ENCODE measurements at regions not wholly inside any gene's neighbourhood (a gene's known extent, or its start where the extent isn't known, plus 50 kb on each side); places are given as distances from the start of the nearest gene placed in this dataset.

DNA sequence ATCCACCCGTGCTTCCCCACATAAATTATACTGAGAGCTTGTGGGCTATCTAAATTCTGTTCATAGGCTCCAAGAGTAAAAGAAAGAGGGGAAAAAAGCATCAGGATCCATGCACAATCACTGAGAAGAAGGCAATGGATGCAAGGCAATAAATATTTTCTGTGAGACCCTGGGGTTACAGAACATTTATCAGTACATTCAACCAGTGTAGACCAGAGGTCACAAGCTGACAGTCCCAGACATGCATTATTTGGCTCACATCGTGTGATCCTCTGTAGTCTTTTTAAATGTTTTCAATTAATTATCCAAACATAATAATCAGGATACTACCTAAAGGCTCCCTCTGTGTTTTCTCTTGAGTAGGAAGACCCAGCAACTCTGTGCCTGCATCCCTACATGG lies 267.9 kb upstream of the CAND1 start:
- intact Hi-C loops (cut with DNase I), result no loop called here
- no peak for DNase-seq

GRCh38 chr12:67002720-67003119 lies 266.4 kb upstream of the CAND1 start:
- intact Hi-C loops (cut with DNase I), result no loop called here

GRCh38 chr12:67006610-67007009 lies 262.5 kb upstream of the CAND1 start:
- intact Hi-C loops (cut with DNase I), result no loop called here

More at GRCh38 chr12:67002720-67003119, 266.4 kb upstream of the CAND1 start:
- DNase-seq, result no peak

GRCh38 chr12:67014642-67015041 lies 254.5 kb upstream of the CAND1 start:
- DNase-seq, result no peak
- intact Hi-C loops (cut with DNase I), result no loop called here

More at GRCh38 chr12:67006610-67007009, 262.5 kb upstream of the CAND1 start:
- no peak for DNase-seq

DNA sequence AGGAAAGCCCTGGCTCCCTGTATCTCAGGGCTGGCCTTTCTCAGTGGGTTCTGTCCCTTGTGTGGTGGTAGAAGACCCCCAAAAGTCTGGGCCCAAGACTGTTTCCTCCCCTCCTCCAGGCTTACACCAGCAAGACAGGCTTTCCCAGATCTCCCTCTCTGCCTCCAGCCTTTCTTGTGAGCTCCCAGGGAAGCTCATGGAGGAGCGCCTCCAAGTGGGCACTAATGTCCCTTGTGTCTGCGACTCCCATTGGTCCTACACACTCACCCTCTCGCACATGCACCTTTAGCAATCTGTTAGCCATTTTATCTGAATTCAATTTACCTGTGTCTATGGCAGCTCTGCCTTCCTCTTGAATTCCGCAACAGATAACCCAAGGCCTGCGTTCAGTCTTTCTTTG lies 251.1 kb upstream of the CAND1 start:
- intact Hi-C loops (cut with DNase I), result no loop called here
- no peak for DNase-seq

GRCh38 chr12:67019070-67019469 lies 250.1 kb upstream of the CAND1 start:
- intact Hi-C loops (cut with DNase I), result no loop called here
- peak in 1 of 42 donors; percentile 11 for DNase-seq

GRCh38 chr12:67025543-67026114 lies 243.5 kb upstream of the CAND1 start:
- intact Hi-C loops (cut with DNase I), result no loop called here

DNA sequence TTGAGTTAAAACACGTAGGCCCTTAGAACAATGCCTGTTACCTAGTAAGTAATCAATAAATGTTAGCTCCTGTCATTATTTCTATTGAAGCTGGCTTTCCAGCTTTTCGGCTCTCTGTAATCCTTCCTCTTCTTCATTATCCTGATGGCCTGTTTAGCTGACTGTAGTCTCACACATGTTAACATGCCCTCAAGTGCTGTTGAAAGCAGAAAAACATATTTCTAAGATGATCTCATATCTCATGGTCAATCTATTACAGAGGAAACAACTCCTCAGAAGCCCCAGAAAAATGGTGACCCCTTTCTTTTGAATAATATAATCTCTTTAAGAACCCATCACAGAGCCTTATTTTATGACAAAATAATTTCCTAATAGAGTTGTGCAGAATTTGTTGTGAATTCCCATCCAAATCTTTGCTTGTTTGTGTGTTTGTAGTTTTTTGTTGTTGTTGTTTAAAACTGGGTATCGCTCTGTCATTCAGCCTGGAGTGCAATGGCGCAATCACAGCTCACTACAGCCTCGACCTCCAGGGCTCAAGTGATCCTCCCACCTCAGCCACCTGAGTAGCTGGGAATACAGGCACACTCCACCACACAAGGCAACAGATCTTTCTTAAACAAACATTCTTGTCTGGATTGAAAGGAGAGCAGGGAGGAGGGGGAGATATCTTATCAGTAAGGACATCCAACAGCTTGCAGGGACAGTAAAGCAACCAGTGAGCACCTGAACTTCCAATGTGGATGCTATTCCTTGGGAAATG lies 242.5 kb upstream of the CAND1 start:
- intact Hi-C loops (cut with DNase I), result no loop called here
- DNase-seq, result no peak

More at GRCh38 chr12:67025543-67026114, 243.5 kb upstream of the CAND1 start:
- DNase-seq, result peak in 15 of 42 donors; percentile 9 to 59 (median 27)

GRCh38 chr12:67028529-67028928 lies 240.6 kb upstream of the CAND1 start:
- intact Hi-C loops (cut with DNase I), result no loop called here
- no peak for DNase-seq

DNA sequence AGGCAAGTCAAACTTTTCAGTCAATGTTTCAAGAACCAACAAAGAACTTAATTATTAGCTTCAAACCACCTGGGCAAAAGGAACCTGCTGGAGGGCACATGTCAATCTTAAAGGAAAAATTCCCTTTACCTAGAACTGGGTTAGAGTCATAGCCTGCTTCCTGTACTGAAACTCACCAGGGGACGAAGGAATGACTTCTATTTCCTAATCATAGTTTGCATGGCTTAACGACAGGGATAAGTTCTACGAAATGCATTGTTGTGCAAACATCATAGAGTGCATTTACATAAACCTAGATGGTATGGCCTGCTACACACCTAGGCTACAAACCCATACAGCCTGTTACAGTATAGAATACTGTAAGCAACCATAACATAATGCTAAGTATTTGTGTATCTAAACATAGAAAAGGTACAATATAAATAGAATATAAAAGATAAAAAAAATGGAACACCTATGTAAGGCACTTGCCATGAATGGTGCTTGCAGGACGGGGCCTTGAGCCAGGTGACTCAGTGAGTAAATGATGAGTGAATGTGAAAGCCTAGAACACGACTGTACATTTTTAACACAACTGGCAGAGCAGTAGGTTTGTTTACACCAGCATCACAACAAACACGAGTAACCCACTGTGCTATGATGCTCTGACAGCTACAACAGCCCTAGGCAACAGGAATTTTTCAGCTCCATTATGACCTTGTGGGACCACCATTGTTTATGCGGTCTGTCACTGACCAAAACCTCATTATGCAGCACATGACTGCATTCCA lies 234.9 kb upstream of the CAND1 start:
- intact Hi-C loops (cut with DNase I), result no loop called here
- no peak for DNase-seq

DNA sequence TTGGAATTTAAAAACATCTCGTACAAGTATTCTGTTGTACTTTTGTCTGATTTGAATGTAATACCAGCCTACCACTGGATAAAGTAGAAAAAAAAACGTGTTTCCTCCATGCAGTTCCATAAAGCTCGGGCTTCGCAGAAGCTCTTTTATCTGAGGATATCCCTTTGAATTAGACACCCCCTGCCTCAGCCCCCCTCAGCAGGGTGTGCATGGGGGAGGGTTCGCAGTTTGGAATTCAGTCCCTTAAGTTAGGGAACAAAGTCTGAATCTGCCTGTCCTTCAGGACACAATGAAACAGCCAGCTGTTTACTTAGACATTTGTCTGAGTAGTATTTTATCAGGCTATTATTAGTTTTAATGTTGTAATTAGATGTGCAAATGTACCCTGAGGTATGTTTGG lies 234.0 kb upstream of the CAND1 start:
- no peak for DNase-seq
- intact Hi-C loops (cut with DNase I), result no loop called here

- intact Hi-C loops (cut with DNase I), result no loop called here
- DNase-seq, result no peak
These were observed 230.7 kb upstream of the CAND1 start for GRCh38 chr12:67038486-67038885.

DNA sequence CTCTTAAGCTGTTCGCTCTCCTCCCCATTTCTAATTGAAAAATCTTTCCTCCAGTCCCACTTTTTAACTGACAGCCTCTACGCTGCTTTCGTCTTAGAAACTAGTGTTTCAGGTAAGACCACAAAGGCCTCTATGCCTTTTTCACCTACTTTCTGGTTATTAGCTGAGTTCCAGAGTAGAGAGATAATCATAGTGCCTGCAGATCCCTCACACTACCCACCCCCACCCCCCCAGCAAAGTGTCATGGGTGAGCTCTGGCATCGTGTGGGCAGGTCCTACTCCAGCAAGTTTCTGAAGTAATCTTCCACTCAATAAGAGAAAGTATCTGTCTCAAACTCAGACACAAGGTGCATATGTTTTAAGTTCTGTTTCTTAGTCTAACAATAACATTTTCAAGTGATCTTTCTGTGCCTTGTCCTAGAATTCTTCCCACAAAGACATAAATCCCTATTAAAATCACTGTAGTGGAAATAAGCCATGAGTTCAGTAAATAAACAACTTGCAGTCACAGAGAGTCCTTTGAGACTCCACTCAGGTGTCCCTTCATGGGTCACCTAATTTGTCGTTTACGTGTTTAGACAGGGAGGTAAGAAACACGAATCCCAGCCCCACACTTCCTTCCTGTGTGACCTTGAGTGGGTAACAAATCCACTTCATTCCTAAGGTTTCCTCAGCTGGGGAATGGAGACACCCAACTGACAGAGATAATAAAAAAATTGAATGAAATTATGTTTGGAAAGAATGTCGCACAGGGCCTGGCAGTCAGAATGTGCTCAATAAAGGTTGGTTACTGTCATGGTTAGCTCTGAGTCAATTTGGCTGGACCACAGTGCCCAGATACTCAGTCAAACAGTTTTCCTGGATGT lies 228.9 kb upstream of the CAND1 start:
- intact Hi-C loops (cut with DNase I), result no loop called here
- DNase-seq, result peak in 10 of 42 donors; percentile 3 to 49 (median 14)

GRCh38 chr12:67040861-67041137 lies 228.4 kb upstream of the CAND1 start:
- no peak for DNase-seq
- intact Hi-C loops (cut with DNase I), result no loop called here

- intact Hi-C loops (cut with DNase I), result no loop called here
These were observed 226.4 kb upstream of the CAND1 start for GRCh38 chr12:67042697-67043131.

GRCh38 chr12:67043771-67044170 lies 225.4 kb upstream of the CAND1 start:
- intact Hi-C loops (cut with DNase I), result no loop called here
- DNase-seq, result no peak

More at GRCh38 chr12:67042697-67043131, 226.4 kb upstream of the CAND1 start:
- no peak for DNase-seq

- intact Hi-C loops (cut with DNase I), result no loop called here
- no peak for DNase-seq
These were observed 223.5 kb upstream of the CAND1 start for GRCh38 chr12:67045650-67046049.

- DNase-seq, result no peak
- intact Hi-C loops (cut with DNase I), result no loop called here
These were observed 223.1 kb upstream of the CAND1 start for GRCh38 chr12:67046062-67046461.

DNA sequence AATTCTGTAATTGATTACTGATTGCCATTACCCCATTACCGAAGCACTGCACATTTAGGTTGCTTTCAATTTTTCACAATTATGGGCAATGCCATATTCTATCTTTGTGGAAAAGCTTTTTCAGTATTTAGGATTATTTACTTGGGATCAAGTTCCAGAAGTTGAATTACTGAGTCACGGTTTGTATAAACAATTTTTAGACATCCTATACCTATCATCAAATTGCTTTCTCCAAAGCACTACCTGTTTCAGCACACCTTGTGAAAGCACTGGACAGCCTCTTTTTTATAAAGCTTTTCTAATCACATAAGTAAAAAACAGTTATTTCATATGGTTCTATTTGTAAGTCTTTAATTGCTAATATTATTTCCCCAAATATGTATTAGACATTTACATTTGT lies 221.5 kb upstream of the CAND1 start:
- DNase-seq, result no peak
- intact Hi-C loops (cut with DNase I), result no loop called here

Measured in head of caudate nucleus (tissue), 42 donors.